ENCODE measurements at regions not wholly inside any gene's neighbourhood (a gene's known extent, or its start where the extent isn't known, plus 50 kb on each side); places are given as distances from the start of the nearest gene placed in this dataset.
"Not testable (repeated sequence)": the region's sequence is repeated elsewhere in the genome, so short reads cannot be mapped to it uniquely, and the experiment has no call there.

DNA sequence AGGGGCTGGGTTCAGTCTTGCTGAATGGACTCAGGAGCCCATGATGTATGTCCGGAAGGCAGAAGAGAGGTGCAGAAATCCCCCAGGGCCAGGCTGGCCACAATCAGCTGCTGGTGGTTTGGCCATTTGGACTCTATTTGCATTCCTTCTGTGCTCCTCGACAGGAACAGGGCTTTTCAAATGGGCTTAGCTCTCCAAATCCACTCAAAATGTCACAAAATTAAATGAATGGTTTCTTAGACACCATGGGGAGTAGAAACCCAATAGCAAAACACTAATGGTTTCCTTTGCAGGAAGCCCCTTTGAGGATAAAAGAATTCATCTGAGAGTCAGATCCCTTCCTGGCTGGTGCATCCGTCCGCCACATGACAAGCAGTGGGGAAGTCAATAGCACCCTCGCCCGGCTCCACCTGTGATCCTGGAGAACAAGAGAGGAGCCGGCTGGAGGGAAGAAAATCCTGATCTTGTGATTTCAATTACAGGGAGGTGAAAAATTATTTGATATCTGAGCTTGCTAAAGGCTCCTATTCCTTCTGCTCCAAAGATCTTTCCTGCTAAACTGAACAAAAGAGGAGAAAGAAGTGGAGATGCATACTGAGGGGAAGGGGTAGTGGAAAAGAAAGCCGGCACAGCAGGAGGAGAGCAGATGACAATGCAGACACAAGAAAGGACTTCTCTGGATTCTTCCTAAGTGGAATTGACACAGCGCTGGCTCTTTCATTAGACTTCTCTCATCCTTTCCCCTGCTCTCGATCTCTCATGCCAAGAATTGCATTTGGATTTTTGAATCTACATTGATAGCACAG, 190.7 kb downstream of the C7orf25 start:
- H3K9me2 ChIP-seq (replicated peaks; ENCODE audit: insufficient read depth, low read length), result no peaks in the 10 kb centered on the region
- H3F3A ChIP-seq (ENCODE audit: insufficient read depth), result no peaks in the 10 kb centered on the region
- no peaks in the 10 kb centered on the region for H3K36me3 ChIP-seq (ENCODE audit: low read length)
- H3K27ac ChIP-seq (ENCODE audit: low read depth, low read length), result no peak overlapping the region
- H3K4me3 ChIP-seq (ENCODE audit: insufficient read depth, low read length, poor library complexity, severe bottlenecking), result no peak overlapping the region
- no peaks in the 10 kb centered on the region for H3K27me3 ChIP-seq (ENCODE audit: low read length)
- H3K79me2 ChIP-seq (ENCODE audit: insufficient read depth, low read length), result no peaks in the 10 kb centered on the region
- H3K9me3 ChIP-seq (ENCODE audit: insufficient read depth, low read length), result no peaks in the 10 kb centered on the region
- TF ChIP-seq, protein P1, sequence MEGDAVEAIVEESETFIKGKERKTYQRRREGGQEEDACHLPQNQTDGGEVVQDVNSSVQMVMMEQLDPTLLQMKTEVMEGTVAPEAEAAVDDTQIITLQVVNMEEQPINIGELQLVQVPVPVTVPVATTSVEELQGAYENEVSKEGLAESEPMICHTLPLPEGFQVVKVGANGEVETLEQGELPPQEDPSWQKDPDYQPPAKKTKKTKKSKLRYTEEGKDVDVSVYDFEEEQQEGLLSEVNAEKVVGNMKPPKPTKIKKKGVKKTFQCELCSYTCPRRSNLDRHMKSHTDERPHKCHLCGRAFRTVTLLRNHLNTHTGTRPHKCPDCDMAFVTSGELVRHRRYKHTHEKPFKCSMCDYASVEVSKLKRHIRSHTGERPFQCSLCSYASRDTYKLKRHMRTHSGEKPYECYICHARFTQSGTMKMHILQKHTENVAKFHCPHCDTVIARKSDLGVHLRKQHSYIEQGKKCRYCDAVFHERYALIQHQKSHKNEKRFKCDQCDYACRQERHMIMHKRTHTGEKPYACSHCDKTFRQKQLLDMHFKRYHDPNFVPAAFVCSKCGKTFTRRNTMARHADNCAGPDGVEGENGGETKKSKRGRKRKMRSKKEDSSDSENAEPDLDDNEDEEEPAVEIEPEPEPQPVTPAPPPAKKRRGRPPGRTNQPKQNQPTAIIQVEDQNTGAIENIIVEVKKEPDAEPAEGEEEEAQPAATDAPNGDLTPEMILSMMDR (IDR thresholded peaks at IDR 0.05; ENCODE audit: insufficient read depth, low read length, poor library complexity, severe bottlenecking), result no peak
- TF ChIP-seq EZH2phosphoT487 (conservative IDR thresholded peaks at IDR 0.05; ENCODE audit: low read length), result no peak
- no peak overlapping the region for H3K4me2 ChIP-seq (ENCODE audit: low read depth, low read length, poor library complexity, severe bottlenecking)
- no peak overlapping the region for H2AFZ ChIP-seq (ENCODE audit: low read depth, low read length, severe bottlenecking)
- H3K9ac ChIP-seq (ENCODE audit: low read length), result no peak overlapping the region
- no peaks in the 10 kb centered on the region for H4K20me1 ChIP-seq (ENCODE audit: low read depth, low read length)

DNA sequence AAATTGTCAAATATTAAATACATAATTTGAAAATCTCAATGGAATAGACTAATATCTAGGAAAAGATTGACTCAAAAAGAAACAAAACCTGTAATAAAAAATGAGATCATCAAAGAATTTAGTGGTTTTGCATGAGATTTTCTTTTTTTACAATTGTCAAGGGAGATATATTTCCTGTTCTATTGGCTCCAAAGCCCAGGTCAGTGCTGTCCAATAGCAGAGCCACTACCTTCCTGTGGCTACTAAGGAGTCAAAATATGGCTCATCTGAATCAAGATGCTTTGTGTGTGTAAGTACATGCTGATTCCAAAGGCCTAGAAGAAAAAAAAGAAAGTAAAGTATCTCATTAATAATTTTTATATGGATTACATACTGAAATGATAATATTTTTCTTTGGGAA, 191.9 kb downstream of the C7orf25 start:
- Histone ChIP-seq H3K27ac (ENCODE audit: low read depth, low read length) (no peak overlapping the region), H3K9me2 (replicated peaks; ENCODE audit: insufficient read depth, low read length) (no peaks in the 10 kb centered on the region), H4K20me1 (ENCODE audit: low read depth, low read length) (no peaks in the 10 kb centered on the region), H3K4me2 (ENCODE audit: low read depth, low read length, poor library complexity, severe bottlenecking) (no peak overlapping the region), H3K9ac (ENCODE audit: low read length) (no peak overlapping the region), H3K79me2 (ENCODE audit: insufficient read depth, low read length) (no peaks in the 10 kb centered on the region), H3F3A (ENCODE audit: insufficient read depth) (no peaks in the 10 kb centered on the region), H3K4me3 (ENCODE audit: insufficient read depth, low read length, poor library complexity, severe bottlenecking) (no peak overlapping the region), H3K27me3 (ENCODE audit: low read length) (no peaks in the 10 kb centered on the region), H3K36me3 (ENCODE audit: low read length) (no peaks in the 10 kb centered on the region), H3K9me3 (ENCODE audit: insufficient read depth, low read length) (no peaks in the 10 kb centered on the region), H2AFZ (ENCODE audit: low read depth, low read length, severe bottlenecking) (no peak overlapping the region)
- no peak for TF ChIP-seq EZH2phosphoT487 (conservative IDR thresholded peaks at IDR 0.05; ENCODE audit: low read length)
- TF ChIP-seq, protein P1 (IDR thresholded peaks at IDR 0.05; ENCODE audit: insufficient read depth, low read length, poor library complexity, severe bottlenecking), result no peak

DNA sequence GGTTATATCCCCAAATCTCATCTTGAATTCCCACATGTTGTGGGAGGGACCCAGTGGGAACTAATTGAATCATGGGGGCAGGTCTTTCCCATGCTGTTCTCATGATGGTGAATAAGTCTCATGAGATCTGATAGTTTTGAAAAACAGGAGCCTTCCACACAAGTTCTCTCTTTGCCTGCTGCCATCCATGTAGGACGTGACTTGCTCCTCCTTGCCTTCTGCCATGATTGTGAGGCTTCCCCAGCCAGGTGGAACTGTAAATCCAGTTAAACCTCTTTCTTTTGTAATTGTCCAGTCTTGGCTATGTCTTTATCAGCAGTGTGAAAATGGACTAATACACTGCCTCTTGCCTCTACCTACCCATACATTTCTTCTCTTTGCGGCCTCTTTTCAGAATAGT, 193.4 kb downstream of the C7orf25 start:
- not testable (repeated sequence) for H3K79me2 ChIP-seq (ENCODE audit: insufficient read depth, low read length); H3K27me3 ChIP-seq (ENCODE audit: low read length); H3K9ac ChIP-seq (ENCODE audit: low read length); H3K9me3 ChIP-seq (ENCODE audit: insufficient read depth, low read length); H2AFZ ChIP-seq (ENCODE audit: low read depth, low read length, severe bottlenecking); H4K20me1 ChIP-seq (ENCODE audit: low read depth, low read length); H3K27ac ChIP-seq (ENCODE audit: low read depth, low read length); H3K36me3 ChIP-seq (ENCODE audit: low read length); H3F3A ChIP-seq (ENCODE audit: insufficient read depth); H3K4me3 ChIP-seq (ENCODE audit: insufficient read depth, low read length, poor library complexity, severe bottlenecking); H3K9me2 ChIP-seq (replicated peaks; ENCODE audit: insufficient read depth, low read length); H3K4me2 ChIP-seq (ENCODE audit: low read depth, low read length, poor library complexity, severe bottlenecking)

DNA sequence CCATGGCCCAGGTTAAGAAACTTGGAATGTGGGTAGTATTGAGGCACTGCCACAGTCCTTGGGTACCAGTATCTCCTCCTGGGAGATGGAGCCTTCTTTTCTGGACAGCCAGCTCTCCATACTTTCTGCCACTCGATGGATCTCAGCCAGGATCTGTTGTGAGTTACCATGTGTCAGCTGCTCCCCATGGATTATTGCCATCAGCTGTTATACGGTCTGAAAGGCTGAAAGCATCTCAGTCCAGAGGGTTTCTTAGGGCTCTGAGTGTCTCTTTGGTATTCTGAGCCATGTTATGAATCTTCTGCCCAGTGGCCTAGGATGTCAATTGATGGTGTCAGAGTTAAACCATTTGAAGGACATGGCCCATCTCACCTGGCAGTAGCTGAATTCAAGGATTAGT, 197.5 kb downstream of the C7orf25 start:
- Histone ChIP-seq H3K27ac (ENCODE audit: low read depth, low read length) (no peak overlapping the region), H3F3A (ENCODE audit: insufficient read depth) (no peaks in the 10 kb centered on the region), H2AFZ (ENCODE audit: low read depth, low read length, severe bottlenecking) (no peak overlapping the region), H3K4me3 (ENCODE audit: insufficient read depth, low read length, poor library complexity, severe bottlenecking) (no peak overlapping the region), H3K9ac (ENCODE audit: low read length) (no peak overlapping the region), H3K9me3 (ENCODE audit: insufficient read depth, low read length) (no peaks in the 10 kb centered on the region), H3K27me3 (ENCODE audit: low read length) (no peaks in the 10 kb centered on the region), H3K9me2 (replicated peaks; ENCODE audit: insufficient read depth, low read length) (0 out of 2 replicates have a peak, but pooled peaks cover 5% of the 10 kb centered on the region), H4K20me1 (ENCODE audit: low read depth, low read length) (no peaks in the 10 kb centered on the region), H3K79me2 (ENCODE audit: insufficient read depth, low read length) (no peaks in the 10 kb centered on the region), H3K4me2 (ENCODE audit: low read depth, low read length, poor library complexity, severe bottlenecking) (no peak overlapping the region), H3K36me3 (ENCODE audit: low read length) (no peaks in the 10 kb centered on the region)
- TF ChIP-seq, protein P1 (IDR thresholded peaks at IDR 0.05; ENCODE audit: insufficient read depth, low read length, poor library complexity, severe bottlenecking), result no peak
- TF ChIP-seq EZH2phosphoT487 (conservative IDR thresholded peaks at IDR 0.05; ENCODE audit: low read length), result no peak

Data from SU-DHL-6 (cell line).